ENCODE measurements at regions not wholly inside any gene's neighbourhood (a gene's known extent, or its start where the extent isn't known, plus 50 kb on each side); places are given as distances from the start of the nearest gene placed in this dataset.

DNA sequence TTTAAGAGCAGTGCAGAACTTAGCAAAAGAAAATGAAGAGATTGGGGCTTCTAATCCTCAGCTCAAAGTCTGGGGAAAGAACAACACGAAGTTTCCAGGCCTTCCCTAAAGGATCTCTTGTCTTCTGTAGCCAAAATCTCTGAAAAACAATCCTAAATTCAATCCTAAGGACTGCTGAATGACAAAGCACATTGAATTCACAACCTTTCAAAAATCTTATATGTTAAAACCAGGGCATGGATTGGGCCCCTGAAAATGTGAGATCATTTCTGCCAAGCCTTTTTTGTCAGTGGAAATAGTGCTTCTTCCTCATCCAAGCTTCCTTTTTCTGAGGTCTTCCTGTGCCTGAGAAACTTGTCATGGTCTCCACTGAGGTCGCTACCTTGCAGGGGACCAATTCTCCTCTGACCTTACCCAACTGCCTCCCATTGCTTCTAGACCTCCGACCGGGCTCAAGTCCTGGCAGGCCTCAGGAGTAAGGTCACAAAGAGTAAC lies 126.2 kb upstream of the ARID1B start:
- intact Hi-C loops (cut with DNase I), result no loop called here
- no peak for DNase-seq

DNA sequence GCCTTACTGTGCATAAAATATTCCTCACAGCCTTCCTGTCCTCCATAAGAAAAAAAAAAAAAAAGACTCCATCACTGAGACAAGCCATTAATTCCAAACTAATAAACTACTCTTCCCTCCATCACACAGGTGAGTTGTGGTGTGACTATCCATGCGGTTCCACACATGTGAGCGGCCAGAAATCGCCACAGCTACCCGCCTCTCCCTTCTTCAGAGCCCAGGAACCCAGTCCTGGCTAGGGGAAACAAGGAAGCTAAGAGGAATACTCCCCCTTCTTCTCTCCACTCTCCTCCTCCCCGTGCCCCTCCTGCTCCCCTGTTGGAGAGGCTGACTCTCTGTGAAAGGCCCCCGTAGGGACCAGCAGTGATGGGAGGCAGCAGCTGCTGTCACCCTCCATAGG lies 128.6 kb upstream of the ARID1B start:
- no peaks in the 10 kb centered on the region for H3K36me3 ChIP-seq
- intact Hi-C loops (cut with DNase I), result no loop called here
- no peak overlapping the region for H3K27ac ChIP-seq
- H3K4me1 ChIP-seq, result no peaks in the 10 kb centered on the region
- TF ChIP-seq POLR2AphosphoS5 (IDR thresholded peaks at IDR 0.05) (no peak), CTCF (IDR thresholded peaks at IDR 0.05) (no peak), POLR2A (IDR thresholded peaks at IDR 0.05) (no peak), EP300 (IDR thresholded peaks at IDR 0.05) (no peak)
- H3K9me3 ChIP-seq, result no peaks in the 10 kb centered on the region
- no peak for DNase-seq
- H3K4me3 ChIP-seq, result no peak overlapping the region
- 84 to 91% methylated on average over 6 of the region's 6 CpGs for WGBS, 2 donors
- H3K27me3 ChIP-seq, result no peaks in the 10 kb centered on the region

More for the DNA sequence above, 126.2 kb upstream of the ARID1B start:
- no peak overlapping the region for H3K4me3 ChIP-seq
- WGBS, 2 donors, result 86 to 87% methylated on average over 4 of the region's 4 CpGs
- H3K36me3 ChIP-seq, result no peaks in the 10 kb centered on the region
- no peaks in the 10 kb centered on the region for H3K27me3 ChIP-seq
- H3K4me1 ChIP-seq, result no peaks in the 10 kb centered on the region
- no peak for TF ChIP-seq POLR2AphosphoS5 (IDR thresholded peaks at IDR 0.05)
- no peak for TF ChIP-seq POLR2A (IDR thresholded peaks at IDR 0.05)
- TF ChIP-seq CTCF (IDR thresholded peaks at IDR 0.05), result no peak
- H3K9me3 ChIP-seq, result no peaks in the 10 kb centered on the region
- no peak overlapping the region for H3K27ac ChIP-seq

GRCh38 chr6:156647991-156648390 lies 129.2 kb upstream of the ARID1B start:
- 36 to 61% methylated on average over 7 of the region's 7 CpGs for WGBS, 2 donors
- intact Hi-C loops (cut with DNase I), result no loop called here
- DNase-seq, result no peak
- no peak overlapping the region for H3K27ac ChIP-seq
- no peak overlapping the region for H3K4me3 ChIP-seq
- no peaks in the 10 kb centered on the region for H3K4me1 ChIP-seq
- H3K9me3 ChIP-seq, result no peaks in the 10 kb centered on the region
- TF ChIP-seq CTCF (IDR thresholded peaks at IDR 0.05) (no peak), EP300 (IDR thresholded peaks at IDR 0.05) (no peak), POLR2AphosphoS5 (IDR thresholded peaks at IDR 0.05) (no peak), POLR2A (IDR thresholded peaks at IDR 0.05) (no peak)
- no peaks in the 10 kb centered on the region for H3K27me3 ChIP-seq
- no peaks in the 10 kb centered on the region for H3K36me3 ChIP-seq

- no peaks in the 10 kb centered on the region for H3K27me3 ChIP-seq
- no peaks in the 10 kb centered on the region for H3K4me1 ChIP-seq
- intact Hi-C loops (cut with DNase I), result no loop called here
- 59 to 78% methylated on average over 9 of the region's 9 CpGs for WGBS, 2 donors
- H3K27ac ChIP-seq, result no peak overlapping the region
- DNase-seq, result no peak
- TF ChIP-seq POLR2A (IDR thresholded peaks at IDR 0.05) (no peak), EP300 (IDR thresholded peaks at IDR 0.05) (no peak), POLR2AphosphoS5 (IDR thresholded peaks at IDR 0.05) (no peak), CTCF (IDR thresholded peaks at IDR 0.05) (no peak)
- H3K9me3 ChIP-seq, result no peaks in the 10 kb centered on the region
- H3K36me3 ChIP-seq, result no peaks in the 10 kb centered on the region
- no peak overlapping the region for H3K4me3 ChIP-seq
These were observed 129.9 kb upstream of the ARID1B start for GRCh38 chr6:156647140-156647784.

DNA sequence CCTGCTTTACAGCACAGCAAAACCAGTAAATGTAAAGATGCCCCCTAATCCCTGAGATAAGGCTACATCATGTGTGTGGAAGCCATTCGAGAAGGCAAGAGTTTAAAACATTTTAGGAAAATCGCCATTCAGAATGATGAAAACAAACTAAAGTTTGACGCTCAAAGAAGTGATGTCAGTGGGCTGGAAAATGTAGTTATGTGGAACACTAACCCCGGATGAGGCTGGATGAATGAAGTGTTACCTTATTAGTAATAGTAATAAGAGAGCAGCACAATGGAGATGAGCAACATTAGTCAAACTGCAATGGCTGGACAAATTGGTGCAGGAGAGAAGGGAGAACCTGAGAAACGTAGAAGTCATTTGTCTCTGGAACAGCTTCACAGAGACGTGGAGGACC lies 130.7 kb upstream of the ARID1B start:
- DNase-seq, result no peak

More for the DNA sequence above, 130.7 kb upstream of the ARID1B start:
- no peak overlapping the region for H3K4me3 ChIP-seq
- H3K27ac ChIP-seq, result no peak overlapping the region
- H3K9me3 ChIP-seq, result peaks cover 0 to 2% (median 0%) of the 10 kb centered on the region in 4 donors
- no peaks in the 10 kb centered on the region for H3K4me1 ChIP-seq
- intact Hi-C loops (cut with DNase I), result no loop called here
- no peaks in the 10 kb centered on the region for H3K27me3 ChIP-seq
- WGBS, 2 donors, result 81 to 85% methylated on average over 6 of the region's 6 CpGs
- no peak for TF ChIP-seq CTCF (IDR thresholded peaks at IDR 0.05)
- no peak for TF ChIP-seq EP300 (IDR thresholded peaks at IDR 0.05)
- H3K36me3 ChIP-seq, result no peaks in the 10 kb centered on the region

Data from sigmoid colon (tissue), 6 donors.